ENCODE measurements at regions not wholly inside any gene's neighbourhood (a gene's known extent, or its start where the extent isn't known, plus 50 kb on each side); places are given as distances from the start of the nearest gene placed in this dataset.
A peak's percentile ranks its signal among the peaks of the same experiment; 100 is the strongest.

GRCh38 chr7:35521941-35522340, 173.0 kb downstream of the HERPUD2 start:
- ChIA-PET POLR2A (no interaction called here), CTCF (interaction anchor here (1.7 to 5.5 kb wide), 3 partner anchors 10 to 103 kb away, joined by 4 to 64 read pairs (median 7); no protein-coding TSS in a partner anchor)
- H3K36me3 Mint-ChIP-seq (ENCODE audit: low read depth) = no peaks in the 10 kb centered on the region
- no peaks in the 10 kb centered on the region for H3K4me1 Mint-ChIP-seq (ENCODE audit: low read depth)
- H3K4me3 Mint-ChIP-seq = no peak overlapping the region
- no peaks in the 10 kb centered on the region for H3K27me3 Mint-ChIP-seq
- DNase-seq (no peak), ATAC-seq (no peak)
- no peaks in the 10 kb centered on the region for H3K9me3 Mint-ChIP-seq
- intact Hi-C loops (cut with micrococcal nuclease) = loop anchor here (2.0 to 10.0 kb wide), 2 partner anchors 97 to 337 kb away; no protein-coding TSS in a partner anchor
- no peak for TF ChIP-seq CTCF (IDR thresholded peaks at IDR 0.05)
- no peak overlapping the region for H3K27ac Mint-ChIP-seq

GRCh38 chr7:35520810-35521625, 173.9 kb downstream of the HERPUD2 start:
- no peak overlapping the region for H3K4me3 Mint-ChIP-seq
- H3K36me3 Mint-ChIP-seq (ENCODE audit: low read depth) = no peaks in the 10 kb centered on the region
- no peaks in the 10 kb centered on the region for H3K9me3 Mint-ChIP-seq
- no peaks in the 10 kb centered on the region for H3K4me1 Mint-ChIP-seq (ENCODE audit: low read depth)
- no peak for TF ChIP-seq CTCF (IDR thresholded peaks at IDR 0.05)
- intact Hi-C loops (cut with micrococcal nuclease) = loop anchor here (2.0 to 10.0 kb wide), 2 partner anchors 96 to 336 kb away; no protein-coding TSS in a partner anchor
- DNase-seq (no peak), ATAC-seq (no peak)
- no peaks in the 10 kb centered on the region for H3K27me3 Mint-ChIP-seq
- POLR2A ChIA-PET = no interaction called here
- CTCF ChIA-PET = interaction anchor here (0.6 to 5.5 kb wide), 38 partner anchors 8 to 432 kb away, joined by 3 to 64 read pairs (median 4); no protein-coding TSS in a partner anchor
- no peak overlapping the region for H3K27ac Mint-ChIP-seq

GRCh38 chr7:35519971-35520809, 174.7 kb downstream of the HERPUD2 start:
- ATAC-seq = peak; percentile 92
- H3K27ac Mint-ChIP-seq = no peak overlapping the region
- H3K4me1 Mint-ChIP-seq (ENCODE audit: low read depth) = no peaks in the 10 kb centered on the region
- ChIA-PET CTCF (interaction anchor here (0.6 to 5.5 kb wide), 40 partner anchors 8 to 431 kb away, joined by 3 to 64 read pairs (median 4); no protein-coding TSS in a partner anchor), POLR2A (interaction anchor here (1.0 kb wide), 1 partner anchor 10 kb away, joined by 3 read pairs; no protein-coding TSS in a partner anchor)
- H3K4me3 Mint-ChIP-seq = no peak overlapping the region
- no peaks in the 10 kb centered on the region for H3K9me3 Mint-ChIP-seq
- DNase-seq = peak; percentile 66
- H3K36me3 Mint-ChIP-seq (ENCODE audit: low read depth) = no peaks in the 10 kb centered on the region
- intact Hi-C loops (cut with micrococcal nuclease) = loop anchor here (2.0 to 10.0 kb wide), 2 partner anchors 95 to 335 kb away; no protein-coding TSS in a partner anchor
- no peaks in the 10 kb centered on the region for H3K27me3 Mint-ChIP-seq
- TF ChIP-seq CTCF (IDR thresholded peaks at IDR 0.05) = peak; percentile 88

- no peak for DNase-seq
- POLR2A ChIA-PET = no interaction called here
- H3K9me3 Mint-ChIP-seq = no peaks in the 10 kb centered on the region
- H3K27me3 Mint-ChIP-seq = no peaks in the 10 kb centered on the region
- no peak for ATAC-seq
- H3K4me1 Mint-ChIP-seq (ENCODE audit: low read depth) = no peaks in the 10 kb centered on the region
- no peaks in the 10 kb centered on the region for H3K36me3 Mint-ChIP-seq (ENCODE audit: low read depth)
- H3K27ac Mint-ChIP-seq = no peak overlapping the region
- CTCF ChIA-PET = interaction anchor here (1.0 to 5.5 kb wide), 4 partner anchors 11 to 328 kb away, joined by 3 to 64 read pairs (median 5); no protein-coding TSS in a partner anchor
- intact Hi-C loops (cut with micrococcal nuclease) = no loop called here
- TF ChIP-seq CTCF (IDR thresholded peaks at IDR 0.05) = no peak
- no peak overlapping the region for H3K4me3 Mint-ChIP-seq
Measured at GRCh38 chr7:35518767-35519166, 176.2 kb downstream of the HERPUD2 start.

All from activated CD8-positive, alpha-beta T cell treated with anti-CD3 and anti-CD28 coated beads for 36 hours (primary cell).